ENCODE measurements at regions not wholly inside any gene's neighbourhood (a gene's known extent, or its start where the extent isn't known, plus 50 kb on each side); places are given as distances from the start of the nearest gene placed in this dataset.

DNA sequence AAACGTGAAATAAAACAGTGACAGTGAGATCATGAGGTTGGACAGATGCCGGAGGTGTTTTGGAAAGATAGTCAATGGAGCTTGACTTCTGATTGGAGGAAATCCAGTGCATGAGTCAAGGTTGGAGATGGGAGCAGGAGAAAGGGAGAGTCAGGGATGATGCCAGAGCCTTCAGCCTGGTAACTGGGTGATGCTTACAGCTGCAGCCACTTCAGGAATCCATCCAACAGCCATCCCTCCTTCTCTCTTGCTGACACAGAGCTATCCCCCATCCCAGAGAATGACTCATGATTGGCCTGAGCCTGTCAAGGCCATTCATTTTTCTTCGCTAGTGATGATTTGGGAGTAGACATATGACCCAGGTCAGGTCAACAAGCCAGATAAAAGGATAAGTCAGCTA lies 112.8 kb downstream of the SAMD5 start:
- Histone ChIP-seq H3K27me3 (ENCODE audit: control insufficient read depth, insufficient read depth, low read length) (no peaks in the 10 kb centered on the region), H3K27ac (ENCODE audit: low read depth, low read length) (no peak overlapping the region), H3K9ac (ENCODE audit: low read length) (no peak overlapping the region), H3K4me3 (ENCODE audit: low read length) (no peak overlapping the region), H3K36me3 (ENCODE audit: control insufficient read depth, insufficient read depth, low read length) (no peaks in the 10 kb centered on the region), H3K4me1 (ENCODE audit: control insufficient read depth, insufficient read depth, low read length) (no peaks in the 10 kb centered on the region)

GRCh38 chr6:147621961-147622360 lies 113.5 kb downstream of the SAMD5 start:
- Histone ChIP-seq H3K27ac (ENCODE audit: low read depth, low read length) (no peak overlapping the region), H3K36me3 (ENCODE audit: control insufficient read depth, insufficient read depth, low read length) (no peaks in the 10 kb centered on the region), H3K9ac (ENCODE audit: low read length) (no peak overlapping the region), H3K4me1 (ENCODE audit: control insufficient read depth, insufficient read depth, low read length) (no peaks in the 10 kb centered on the region), H3K4me3 (ENCODE audit: low read length) (no peak overlapping the region), H3K27me3 (ENCODE audit: control insufficient read depth, insufficient read depth, low read length) (no peaks in the 10 kb centered on the region)

DNA sequence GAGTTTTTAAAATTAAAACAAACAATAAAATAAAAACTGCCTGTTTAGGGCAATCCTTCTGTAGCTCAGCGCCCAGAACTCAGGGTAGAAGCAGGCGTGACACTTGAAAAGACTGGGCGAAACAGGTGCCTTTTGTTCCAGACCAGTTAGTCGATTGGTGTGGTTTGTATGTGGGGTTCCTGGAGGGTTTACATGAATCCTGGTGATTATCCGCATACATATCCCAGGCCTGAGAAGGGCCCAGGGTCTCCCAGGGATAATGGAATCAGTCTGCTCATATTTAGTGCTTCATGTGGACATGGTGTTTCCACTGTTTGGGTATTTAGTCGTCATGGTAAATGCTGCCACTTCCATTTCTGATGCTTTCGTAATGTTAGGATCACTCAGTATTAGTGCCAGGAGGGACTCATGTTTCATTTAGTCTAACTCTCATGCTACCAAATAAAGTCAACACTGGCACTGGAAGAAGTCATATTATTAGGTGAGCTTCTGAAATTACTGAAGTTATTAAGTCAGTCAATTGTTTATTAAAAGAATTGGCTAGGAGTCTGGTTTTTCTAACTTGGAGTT lies 116.5 kb downstream of the SAMD5 start:
- H3K9ac ChIP-seq (ENCODE audit: low read length): no peak overlapping the region
- no peak overlapping the region for H3K27ac ChIP-seq (ENCODE audit: low read depth, low read length)
- H3K27me3 ChIP-seq (ENCODE audit: control insufficient read depth, insufficient read depth, low read length): no peaks in the 10 kb centered on the region
- no peak overlapping the region for H3K4me3 ChIP-seq (ENCODE audit: low read length)
- no peaks in the 10 kb centered on the region for H3K36me3 ChIP-seq (ENCODE audit: control insufficient read depth, insufficient read depth, low read length)
- H3K4me1 ChIP-seq (ENCODE audit: control insufficient read depth, insufficient read depth, low read length): no peaks in the 10 kb centered on the region

- Histone ChIP-seq H3K4me1 (ENCODE audit: control insufficient read depth, insufficient read depth, low read length) (no peaks in the 10 kb centered on the region), H3K4me3 (ENCODE audit: low read length) (no peak overlapping the region), H3K36me3 (ENCODE audit: control insufficient read depth, insufficient read depth, low read length) (no peaks in the 10 kb centered on the region), H3K9ac (ENCODE audit: low read length) (no peak overlapping the region), H3K27ac (ENCODE audit: low read depth, low read length) (no peak overlapping the region), H3K27me3 (ENCODE audit: control insufficient read depth, insufficient read depth, low read length) (no peaks in the 10 kb centered on the region)
Observed at GRCh38 chr6:147625946-147626345, 117.5 kb downstream of the SAMD5 start.

- no peaks in the 10 kb centered on the region for H3K36me3 ChIP-seq (ENCODE audit: control insufficient read depth, insufficient read depth, low read length)
- H3K27me3 ChIP-seq (ENCODE audit: control insufficient read depth, insufficient read depth, low read length): no peaks in the 10 kb centered on the region
- no peak overlapping the region for H3K4me3 ChIP-seq (ENCODE audit: low read length)
- no peak overlapping the region for H3K9ac ChIP-seq (ENCODE audit: low read length)
- H3K27ac ChIP-seq (ENCODE audit: low read depth, low read length): no peak overlapping the region
- no peaks in the 10 kb centered on the region for H3K4me1 ChIP-seq (ENCODE audit: control insufficient read depth, insufficient read depth, low read length)
Observed at GRCh38 chr6:147627411-147627810, 118.9 kb downstream of the SAMD5 start.

- Histone ChIP-seq H3K36me3 (ENCODE audit: control insufficient read depth, insufficient read depth, low read length) (no peaks in the 10 kb centered on the region), H3K27me3 (ENCODE audit: control insufficient read depth, insufficient read depth, low read length) (no peaks in the 10 kb centered on the region), H3K9ac (ENCODE audit: low read length) (no peak overlapping the region), H3K4me3 (ENCODE audit: low read length) (no peak overlapping the region), H3K27ac (ENCODE audit: low read depth, low read length) (no peak overlapping the region), H3K4me1 (ENCODE audit: control insufficient read depth, insufficient read depth, low read length) (no peaks in the 10 kb centered on the region)
Observed at GRCh38 chr6:147633191-147633590, 124.7 kb downstream of the SAMD5 start.

DNA sequence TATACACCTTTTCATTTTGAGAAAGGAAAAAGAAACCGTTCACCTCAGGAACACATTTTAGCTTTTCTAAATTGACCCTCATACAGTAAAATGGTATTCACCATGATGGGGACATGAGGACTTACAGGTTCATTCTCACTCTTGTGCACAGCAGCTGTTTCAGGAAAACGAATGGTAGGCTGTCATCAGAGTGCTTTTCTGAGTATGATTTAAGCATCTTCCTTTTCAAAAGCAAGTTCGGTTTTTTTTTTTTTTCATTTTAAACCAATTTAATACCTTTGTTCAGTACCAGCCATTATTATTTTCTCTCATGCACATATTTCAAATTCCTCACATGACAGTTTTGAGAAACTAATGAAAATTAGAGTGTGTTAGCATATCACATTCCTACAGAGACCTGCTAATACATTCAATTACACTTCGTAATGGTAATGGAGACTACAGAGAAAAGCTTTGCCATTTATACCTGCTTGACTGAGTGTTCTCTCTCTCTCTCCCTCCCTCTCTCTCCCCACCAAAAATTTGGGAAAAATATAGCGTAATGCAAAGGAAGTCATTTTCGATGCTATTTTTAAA lies 129.2 kb downstream of the SAMD5 start:
- Histone ChIP-seq H3K4me3 (ENCODE audit: low read length) (no peak overlapping the region), H3K27ac (ENCODE audit: low read depth, low read length) (no peak overlapping the region), H3K4me1 (ENCODE audit: control insufficient read depth, insufficient read depth, low read length) (no peaks in the 10 kb centered on the region), H3K36me3 (ENCODE audit: control insufficient read depth, insufficient read depth, low read length) (no peaks in the 10 kb centered on the region), H3K9ac (ENCODE audit: low read length) (no peak overlapping the region), H3K27me3 (ENCODE audit: control insufficient read depth, insufficient read depth, low read length) (no peaks in the 10 kb centered on the region)

- Histone ChIP-seq H3K9ac (ENCODE audit: low read length) (no peak overlapping the region), H3K27ac (ENCODE audit: low read depth, low read length) (no peak overlapping the region), H3K36me3 (ENCODE audit: control insufficient read depth, insufficient read depth, low read length) (no peaks in the 10 kb centered on the region), H3K27me3 (ENCODE audit: control insufficient read depth, insufficient read depth, low read length) (no peaks in the 10 kb centered on the region), H3K4me1 (ENCODE audit: control insufficient read depth, insufficient read depth, low read length) (no peaks in the 10 kb centered on the region), H3K4me3 (ENCODE audit: low read length) (no peak overlapping the region)
Observed at GRCh38 chr6:147639279-147639678, 130.8 kb downstream of the SAMD5 start.

DNA sequence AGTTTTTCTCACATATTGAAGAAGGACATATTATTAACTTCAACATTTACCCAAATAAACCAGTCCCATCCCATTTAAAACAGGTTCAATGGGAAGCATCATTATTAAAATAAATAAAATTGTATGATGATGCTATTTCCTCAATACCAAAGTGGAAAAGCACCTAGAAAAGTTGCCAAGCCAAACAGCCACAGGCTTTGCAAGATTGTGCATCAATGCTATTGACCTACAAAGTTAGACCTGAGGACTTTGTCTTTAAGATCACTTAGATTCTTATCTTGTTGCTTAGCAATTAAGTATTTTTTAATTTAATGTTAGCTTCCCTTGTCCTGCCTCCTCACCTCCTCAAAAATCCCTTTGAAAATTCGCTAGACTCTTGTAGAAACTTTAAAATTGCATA lies 132.1 kb downstream of the SAMD5 start:
- no peaks in the 10 kb centered on the region for H3K36me3 ChIP-seq (ENCODE audit: control insufficient read depth, insufficient read depth, low read length)
- H3K4me1 ChIP-seq (ENCODE audit: control insufficient read depth, insufficient read depth, low read length): no peaks in the 10 kb centered on the region
- no peak overlapping the region for H3K27ac ChIP-seq (ENCODE audit: low read depth, low read length)
- no peak overlapping the region for H3K9ac ChIP-seq (ENCODE audit: low read length)
- no peak overlapping the region for H3K4me3 ChIP-seq (ENCODE audit: low read length)
- no peaks in the 10 kb centered on the region for H3K27me3 ChIP-seq (ENCODE audit: control insufficient read depth, insufficient read depth, low read length)

DNA sequence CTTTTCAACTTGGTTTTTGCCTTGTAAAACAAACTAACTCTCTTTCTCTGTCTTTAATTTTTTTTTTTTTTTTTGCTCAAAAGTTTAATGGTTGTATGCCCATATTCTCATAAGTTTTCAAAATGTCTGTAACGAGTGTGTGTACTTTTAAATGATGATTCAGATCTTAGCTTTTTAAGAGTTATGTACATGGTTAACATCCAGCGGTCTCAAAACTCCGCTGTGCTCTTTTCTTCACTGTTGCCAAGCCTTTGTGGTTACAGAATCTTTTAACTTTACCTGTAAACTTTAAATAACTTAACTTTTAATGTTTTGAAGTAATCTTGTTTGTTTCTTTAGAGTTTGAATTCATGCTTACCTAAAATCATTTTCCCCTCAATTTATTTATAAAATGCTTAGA lies 133.0 kb downstream of the SAMD5 start:
- Histone ChIP-seq H3K36me3 (ENCODE audit: control insufficient read depth, insufficient read depth, low read length) (no peaks in the 10 kb centered on the region), H3K27ac (ENCODE audit: low read depth, low read length) (no peak overlapping the region), H3K4me1 (ENCODE audit: control insufficient read depth, insufficient read depth, low read length) (no peaks in the 10 kb centered on the region), H3K9ac (ENCODE audit: low read length) (no peak overlapping the region), H3K27me3 (ENCODE audit: control insufficient read depth, insufficient read depth, low read length) (no peaks in the 10 kb centered on the region), H3K4me3 (ENCODE audit: low read length) (no peak overlapping the region)

DNA sequence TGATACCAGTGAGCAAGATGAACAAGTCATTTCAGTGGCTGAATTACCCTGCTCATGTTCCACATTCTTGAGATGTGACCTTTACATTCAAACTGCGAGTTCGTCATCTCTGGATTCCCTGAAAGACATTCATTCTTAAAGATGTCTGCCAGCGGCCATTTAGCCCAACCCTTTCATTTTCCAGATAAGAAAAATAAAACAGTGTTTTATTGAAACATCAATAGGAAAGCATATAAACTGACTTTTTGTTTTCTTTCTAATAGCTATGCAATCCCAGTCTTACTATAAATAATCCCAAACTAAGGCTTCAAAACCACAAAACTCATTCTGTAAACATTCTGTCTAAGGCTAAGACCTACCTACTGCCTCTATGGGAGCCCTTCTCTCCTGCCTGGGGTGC lies 134.0 kb downstream of the SAMD5 start:
- Histone ChIP-seq H3K36me3 (ENCODE audit: control insufficient read depth, insufficient read depth, low read length) (no peaks in the 10 kb centered on the region), H3K27ac (ENCODE audit: low read depth, low read length) (no peak overlapping the region), H3K27me3 (ENCODE audit: control insufficient read depth, insufficient read depth, low read length) (no peaks in the 10 kb centered on the region), H3K9ac (ENCODE audit: low read length) (no peak overlapping the region), H3K4me1 (ENCODE audit: control insufficient read depth, insufficient read depth, low read length) (no peaks in the 10 kb centered on the region), H3K4me3 (ENCODE audit: low read length) (no peak overlapping the region)

- H3K27me3 ChIP-seq (ENCODE audit: control insufficient read depth, insufficient read depth, low read length): no peaks in the 10 kb centered on the region
- H3K27ac ChIP-seq (ENCODE audit: low read depth, low read length): no peak overlapping the region
- H3K9ac ChIP-seq (ENCODE audit: low read length): no peak overlapping the region
- H3K36me3 ChIP-seq (ENCODE audit: control insufficient read depth, insufficient read depth, low read length): no peaks in the 10 kb centered on the region
- H3K4me1 ChIP-seq (ENCODE audit: control insufficient read depth, insufficient read depth, low read length): no peaks in the 10 kb centered on the region
- no peak overlapping the region for H3K4me3 ChIP-seq (ENCODE audit: low read length)
Observed at GRCh38 chr6:147643341-147644200, 135.1 kb downstream of the SAMD5 start.

- no peaks in the 10 kb centered on the region for H3K36me3 ChIP-seq (ENCODE audit: control insufficient read depth, insufficient read depth, low read length)
- no peak overlapping the region for H3K9ac ChIP-seq (ENCODE audit: low read length)
- no peak overlapping the region for H3K27ac ChIP-seq (ENCODE audit: low read depth, low read length)
- H3K4me1 ChIP-seq (ENCODE audit: control insufficient read depth, insufficient read depth, low read length): no peaks in the 10 kb centered on the region
- no peaks in the 10 kb centered on the region for H3K27me3 ChIP-seq (ENCODE audit: control insufficient read depth, insufficient read depth, low read length)
- no peak overlapping the region for H3K4me3 ChIP-seq (ENCODE audit: low read length)
Observed at GRCh38 chr6:147648916-147649315, 140.4 kb downstream of the SAMD5 start.

All from rectal smooth muscle tissue (tissue), 1 donor.